ENCODE measurements at regions not wholly inside any gene's neighbourhood (a gene's known extent, or its start where the extent isn't known, plus 50 kb on each side); places are given as distances from the start of the nearest gene placed in this dataset.

DNA sequence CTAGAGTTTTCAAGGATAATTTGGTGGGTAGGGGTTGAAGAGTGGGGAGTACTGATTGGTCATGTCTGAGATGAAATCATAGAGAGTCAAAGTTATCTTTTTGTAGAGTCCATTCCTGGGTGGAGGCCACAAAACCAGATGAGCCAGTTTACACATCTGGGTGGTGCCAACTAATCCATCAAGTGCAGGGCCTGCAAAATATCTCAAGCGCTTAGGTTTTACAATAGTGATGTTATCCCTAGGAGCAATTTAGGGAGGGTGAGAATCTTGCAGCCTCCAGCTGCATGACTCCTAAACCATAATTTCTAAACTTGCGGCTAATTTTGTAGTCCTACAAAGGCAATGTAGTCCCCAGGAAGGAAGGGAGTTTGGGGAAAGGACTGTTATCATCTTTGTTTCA is 988.3 kb upstream of the LCORL start:
- DNase-seq, result no peak

GRCh38 chr4:19005211-19005610 is 983.7 kb upstream of the LCORL start:
- no peak for DNase-seq

GRCh38 chr4:19002170-19002569 is 980.6 kb upstream of the LCORL start:
- DNase-seq, result no peak

DNA sequence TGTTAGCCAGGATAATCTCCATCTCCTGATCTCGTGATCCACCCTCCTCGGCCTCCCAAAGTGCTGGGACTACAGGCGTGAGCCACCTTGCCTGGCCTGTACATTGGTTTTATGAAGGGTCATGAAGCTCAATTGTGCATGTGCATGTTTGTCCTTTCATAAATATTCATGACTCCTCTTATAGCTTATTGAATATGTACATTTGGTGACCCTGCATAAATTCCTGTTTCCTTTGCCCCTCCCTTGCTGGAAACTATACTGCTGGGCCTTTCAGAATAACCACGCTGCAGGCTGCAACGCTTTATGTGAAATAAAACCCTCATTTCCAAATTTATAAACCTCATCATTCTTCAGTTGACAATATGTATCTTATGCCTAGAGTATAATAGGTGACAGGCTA is 978.0 kb upstream of the LCORL start:
- no peak for DNase-seq

DNA sequence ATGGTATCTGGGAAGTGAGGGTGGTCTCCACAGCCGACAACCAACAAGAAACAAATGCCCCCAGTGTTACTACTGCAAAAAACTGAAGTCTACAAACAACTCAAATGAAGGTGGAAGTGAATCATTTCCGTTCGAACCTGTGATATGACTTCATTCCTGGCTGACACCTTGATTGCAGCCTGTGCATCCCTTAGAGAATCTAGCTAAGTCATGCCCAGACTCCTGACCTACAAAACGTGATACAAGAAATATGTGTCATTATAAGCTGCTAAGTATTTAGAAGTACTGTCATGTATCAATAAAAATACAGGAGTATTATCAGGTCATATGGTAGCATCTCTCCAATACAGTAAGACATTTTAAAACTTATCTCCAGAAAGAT is 959.7 kb upstream of the LCORL start:
- DNase-seq, result no peak

- no peak for DNase-seq
Measured at GRCh38 chr4:18980516-18981233, 959.1 kb upstream of the LCORL start.

DNA sequence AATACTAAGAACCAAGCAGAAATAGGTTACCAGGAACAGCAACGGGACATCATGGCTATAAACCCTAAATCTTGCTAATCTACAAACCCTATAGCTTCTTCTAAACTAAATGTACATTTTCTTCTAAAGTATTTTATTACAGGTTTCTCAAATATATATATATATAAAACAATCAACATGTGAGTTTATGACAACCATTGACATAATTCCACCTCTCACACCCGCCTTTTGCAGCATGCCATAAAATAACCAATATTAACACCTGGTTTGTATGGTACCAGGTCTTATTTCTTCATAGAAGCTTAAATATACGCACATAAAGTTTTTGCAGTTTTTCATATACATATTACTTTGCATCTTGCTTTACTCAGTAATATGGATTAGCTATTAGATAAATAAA is 955.3 kb upstream of the LCORL start:
- no peak for DNase-seq

DNA sequence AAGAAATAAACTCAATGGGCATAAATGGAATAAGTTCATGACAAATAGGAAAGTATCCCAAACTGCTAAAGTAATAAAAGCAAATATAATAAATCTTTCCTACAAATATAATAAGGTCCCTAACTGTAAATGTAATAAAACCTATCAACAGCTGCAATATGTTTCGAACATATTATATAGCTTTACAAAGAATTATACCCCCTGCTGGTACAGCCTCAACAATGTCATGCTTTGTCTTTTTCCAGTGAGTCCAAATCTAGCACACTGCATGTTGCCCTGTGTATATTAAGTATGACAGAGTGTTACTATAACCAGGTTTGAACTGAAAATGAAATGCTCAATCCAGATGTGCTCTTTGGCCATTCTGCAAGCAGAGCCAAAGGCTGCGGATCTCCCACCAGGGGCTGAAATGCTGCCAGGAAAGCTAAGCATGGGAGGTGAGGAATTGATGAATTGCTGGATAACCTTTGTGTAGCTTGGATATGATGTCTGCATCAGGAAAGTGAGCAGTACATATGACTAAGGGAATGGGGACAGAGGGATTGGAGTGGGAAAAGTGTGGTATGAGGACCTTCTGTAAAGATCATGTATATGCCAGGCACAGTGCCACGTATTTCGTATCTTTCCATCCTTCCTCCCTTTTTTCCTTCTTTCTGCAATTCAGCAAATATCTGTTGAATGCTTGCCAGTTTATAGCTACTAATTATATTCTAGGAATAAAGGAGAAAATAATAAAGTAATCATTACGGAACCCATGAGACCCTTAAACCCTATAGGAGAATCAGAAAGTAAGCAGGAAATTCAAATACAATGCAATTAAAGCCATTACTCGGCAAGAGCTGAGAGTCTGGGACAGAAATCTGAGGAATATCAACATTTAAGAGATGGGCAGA is 954.6 kb upstream of the LCORL start:
- DNase-seq, result no peak

DNA sequence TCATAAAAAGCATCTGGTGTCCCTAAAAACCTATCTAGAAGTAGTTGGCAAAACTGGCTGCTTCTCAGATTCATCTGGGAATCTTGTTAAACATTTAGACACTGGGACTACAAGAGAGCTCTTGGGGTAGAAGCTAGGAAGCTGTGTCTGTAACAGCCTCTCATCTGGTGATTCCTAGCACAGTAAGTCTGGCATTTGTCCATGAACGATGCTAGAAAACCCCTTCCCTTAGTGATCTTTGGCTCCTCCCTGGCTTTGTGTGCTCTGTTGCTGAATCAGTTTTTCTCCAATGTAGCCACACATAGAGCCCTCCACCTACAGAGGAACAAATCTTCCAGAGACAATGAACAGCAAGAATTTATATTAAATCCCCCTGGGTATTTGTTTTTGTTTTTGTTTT is 951.7 kb upstream of the LCORL start:
- DNase-seq, result no peak

DNA sequence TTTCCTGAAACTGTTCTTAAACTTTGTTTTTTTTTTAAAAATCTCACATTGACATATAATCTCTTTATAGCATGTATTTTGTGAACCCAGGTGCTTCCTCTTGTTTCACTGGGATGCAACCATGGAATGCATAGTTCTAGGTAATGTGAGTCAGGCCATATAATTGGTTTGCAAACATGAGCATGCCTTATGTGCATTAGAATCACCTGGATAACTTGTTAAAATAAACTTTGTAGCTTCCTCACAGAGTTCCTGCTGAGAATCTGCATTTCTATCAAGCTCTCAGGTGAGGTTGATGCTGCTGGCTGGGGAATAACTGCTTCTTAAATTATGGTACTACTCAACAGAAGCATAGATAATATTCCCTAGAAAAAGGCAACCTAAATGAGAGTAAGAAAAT is 940.3 kb upstream of the LCORL start:
- no peak for DNase-seq

GRCh38 chr4:18961266-18961665 is 939.7 kb upstream of the LCORL start:
- no peak for DNase-seq

DNA sequence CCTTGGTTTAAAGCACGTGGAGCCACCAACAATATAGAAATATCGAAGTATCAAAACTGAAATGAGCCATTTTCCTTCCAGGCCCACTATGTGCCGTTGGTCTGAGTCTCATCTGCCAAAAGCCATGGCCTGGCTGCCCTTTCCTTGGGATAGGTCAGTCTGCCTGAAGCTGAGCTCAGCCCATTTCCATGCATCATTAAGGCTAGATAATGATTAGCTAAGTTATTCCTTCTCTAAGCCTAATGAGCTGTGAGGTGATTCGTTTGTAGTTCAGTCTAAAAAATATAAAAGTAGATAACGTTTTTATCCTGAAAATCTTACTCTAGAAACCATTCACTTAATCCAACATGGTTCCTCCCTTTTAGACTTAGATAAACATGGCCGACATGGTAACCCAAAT is 936.2 kb upstream of the LCORL start:
- DNase-seq, result no peak

GRCh38 chr4:18954538-18954937 is 933.0 kb upstream of the LCORL start:
- DNase-seq, result no peak

DNA sequence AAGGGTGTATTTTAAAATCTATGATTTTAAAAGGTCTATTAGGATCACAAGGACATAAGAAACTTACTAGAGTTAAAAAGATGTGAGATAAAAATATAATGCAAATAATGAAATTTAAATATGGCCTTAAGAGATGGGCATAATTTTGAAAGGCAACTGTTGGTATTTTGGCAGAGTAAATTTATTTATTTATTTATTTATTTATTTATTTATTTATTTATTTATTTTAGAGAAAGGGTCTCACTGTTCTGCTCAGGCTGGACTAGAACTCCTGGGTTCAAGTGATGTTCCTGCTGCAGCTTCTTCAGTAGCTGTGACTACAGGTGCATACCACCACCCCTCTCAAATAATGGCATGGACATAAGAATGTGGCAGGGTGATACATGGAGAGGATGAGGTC is 932.1 kb upstream of the LCORL start:
- no peak for DNase-seq

- no peak for DNase-seq
Measured at GRCh38 chr4:18945464-18945863, 923.9 kb upstream of the LCORL start.

- DNase-seq, result no peak
Measured at GRCh38 chr4:18942874-18943273, 921.3 kb upstream of the LCORL start.

- no peak for DNase-seq
Measured at GRCh38 chr4:18938343-18939099, 917.0 kb upstream of the LCORL start.

- no peak for DNase-seq
Measured at GRCh38 chr4:18937746-18938145, 916.2 kb upstream of the LCORL start.

DNA sequence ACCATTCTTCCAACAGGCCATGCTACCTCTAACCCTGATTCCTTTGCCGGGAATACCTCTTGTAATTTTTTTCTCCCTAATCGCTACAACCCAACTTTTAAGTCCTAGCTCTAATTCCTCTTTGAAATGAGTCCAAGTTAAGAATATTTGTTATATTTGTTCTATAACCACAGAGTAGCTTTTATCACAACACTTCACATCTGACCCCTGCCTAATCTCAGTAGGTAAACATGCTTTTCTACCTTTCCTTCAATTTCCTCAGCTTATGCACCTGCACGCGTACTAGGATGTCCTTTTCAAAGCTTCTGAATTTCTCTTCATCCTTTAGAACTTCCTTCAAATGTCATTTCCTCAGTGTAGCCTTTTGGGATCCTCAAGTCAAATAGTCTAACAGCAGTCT is 915.5 kb upstream of the LCORL start:
- DNase-seq, result no peak

DNA sequence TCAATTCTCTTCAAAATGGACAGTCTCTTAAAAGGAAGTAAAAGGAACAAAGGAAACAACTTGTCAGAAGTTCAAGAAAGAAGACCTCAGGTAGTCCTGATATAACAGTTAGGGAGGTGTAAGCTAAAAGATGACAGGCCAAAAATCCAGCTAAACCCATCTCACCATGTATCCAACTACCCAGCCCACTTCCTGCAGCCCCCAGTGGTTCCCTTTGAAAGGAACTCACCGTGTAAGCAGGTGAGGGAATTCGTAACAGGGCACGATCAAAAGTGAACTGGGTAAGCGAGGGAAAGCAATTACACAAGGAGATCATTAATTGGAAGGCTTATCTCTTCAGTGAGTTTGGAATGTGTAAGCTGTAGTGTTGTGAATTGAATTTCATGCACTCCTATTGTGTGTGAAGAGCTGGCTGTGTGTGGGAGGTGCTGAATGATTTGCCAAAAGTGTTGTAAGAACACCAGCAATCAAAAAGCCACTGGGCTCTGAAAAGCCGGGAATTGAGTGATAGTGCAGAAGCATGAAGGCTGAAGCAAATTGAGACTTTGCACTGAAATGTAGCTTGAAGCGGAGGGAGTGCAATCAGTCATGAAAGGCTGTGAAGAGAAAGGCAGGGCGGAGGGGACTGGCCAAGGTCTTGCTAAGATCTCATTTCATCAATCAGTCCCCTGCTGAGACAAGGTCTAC is 914.2 kb upstream of the LCORL start:
- no peak for DNase-seq

- no peak for DNase-seq
Measured at GRCh38 chr4:18934197-18934596, 912.6 kb upstream of the LCORL start.

GRCh38 chr4:18932730-18933339 is 911.3 kb upstream of the LCORL start:
- DNase-seq, result no peak

Measured in effector CD8-positive, alpha-beta T cell (primary cell).